HFF-Myc (cell line): ENCODE measurements at regions not wholly inside any gene's neighbourhood (a gene's known extent, or its start where the extent isn't known, plus 50 kb on each side); places are given as distances from the start of the nearest gene placed in this dataset.

Experiments
- DNase-seq: peaks from one replicate; pipeline ENCODE4 v3.0.0-alpha.2; 2011; ENCODE audit warnings: low read depth; ENCODE audit errors: extremely low read depth
- H3K4me3 ChIP-seq: replicated peaks from 2 replicates; pipeline ENCODE4 v1.5.1; 2011; ENCODE audit warnings: low read depth, mild to moderate bottlenecking, control low read depth, low read length
- TF ChIP-seq, protein P1 (sequence below): IDR thresholded peaks from 2 replicates; pipeline ENCODE4 v1.5.1; 2012; ENCODE audit warnings: mild to moderate bottlenecking, low read depth, low read length, control low read depth; ENCODE audit errors: missing control alignments

DNA sequence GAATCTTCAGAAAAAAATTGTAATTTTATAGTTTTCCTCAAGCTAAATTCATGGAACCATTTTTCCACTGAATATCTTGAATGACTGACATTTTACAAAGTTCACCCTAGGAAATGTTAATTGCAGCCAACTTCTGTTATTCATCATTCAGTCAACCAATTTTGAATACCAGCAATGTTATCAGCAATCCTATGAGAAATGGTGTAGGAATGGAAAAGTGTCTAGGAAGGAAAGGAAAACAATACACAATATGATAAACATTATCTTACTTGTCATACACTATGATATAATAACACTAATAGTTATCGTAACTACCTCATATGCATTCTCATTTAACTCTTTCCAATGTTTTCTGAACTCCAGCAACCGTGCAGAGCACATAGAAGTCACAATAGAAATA is 790.5 kb upstream of the LRRC4C start:
- H3K4me3 ChIP-seq, result no peak overlapping the region
- TF ChIP-seq, protein P1, sequence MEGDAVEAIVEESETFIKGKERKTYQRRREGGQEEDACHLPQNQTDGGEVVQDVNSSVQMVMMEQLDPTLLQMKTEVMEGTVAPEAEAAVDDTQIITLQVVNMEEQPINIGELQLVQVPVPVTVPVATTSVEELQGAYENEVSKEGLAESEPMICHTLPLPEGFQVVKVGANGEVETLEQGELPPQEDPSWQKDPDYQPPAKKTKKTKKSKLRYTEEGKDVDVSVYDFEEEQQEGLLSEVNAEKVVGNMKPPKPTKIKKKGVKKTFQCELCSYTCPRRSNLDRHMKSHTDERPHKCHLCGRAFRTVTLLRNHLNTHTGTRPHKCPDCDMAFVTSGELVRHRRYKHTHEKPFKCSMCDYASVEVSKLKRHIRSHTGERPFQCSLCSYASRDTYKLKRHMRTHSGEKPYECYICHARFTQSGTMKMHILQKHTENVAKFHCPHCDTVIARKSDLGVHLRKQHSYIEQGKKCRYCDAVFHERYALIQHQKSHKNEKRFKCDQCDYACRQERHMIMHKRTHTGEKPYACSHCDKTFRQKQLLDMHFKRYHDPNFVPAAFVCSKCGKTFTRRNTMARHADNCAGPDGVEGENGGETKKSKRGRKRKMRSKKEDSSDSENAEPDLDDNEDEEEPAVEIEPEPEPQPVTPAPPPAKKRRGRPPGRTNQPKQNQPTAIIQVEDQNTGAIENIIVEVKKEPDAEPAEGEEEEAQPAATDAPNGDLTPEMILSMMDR, result no peak
- DNase-seq, result no peak

DNA sequence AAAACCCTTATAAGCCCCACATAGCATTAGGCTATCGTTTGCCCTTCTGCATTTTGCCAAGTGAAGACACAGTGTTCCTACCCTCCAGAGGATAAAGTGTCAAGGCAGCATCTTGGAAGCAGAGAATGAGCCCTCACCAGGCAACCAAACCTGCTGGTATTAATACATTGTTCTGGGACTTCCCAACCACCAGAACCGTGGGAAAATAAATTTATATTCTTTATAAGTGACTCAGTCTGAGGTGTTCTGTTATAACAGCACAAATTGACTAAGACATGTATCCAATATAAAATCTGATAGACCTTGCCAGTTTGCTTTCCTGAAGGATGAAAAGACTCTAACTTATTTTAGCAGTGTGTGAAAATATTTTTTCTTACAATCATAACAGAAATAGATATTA is 792.5 kb upstream of the LRRC4C start:
- DNase-seq, result no peak
- TF ChIP-seq, protein P1, result no peak
- H3K4me3 ChIP-seq, result no peak overlapping the region

DNA sequence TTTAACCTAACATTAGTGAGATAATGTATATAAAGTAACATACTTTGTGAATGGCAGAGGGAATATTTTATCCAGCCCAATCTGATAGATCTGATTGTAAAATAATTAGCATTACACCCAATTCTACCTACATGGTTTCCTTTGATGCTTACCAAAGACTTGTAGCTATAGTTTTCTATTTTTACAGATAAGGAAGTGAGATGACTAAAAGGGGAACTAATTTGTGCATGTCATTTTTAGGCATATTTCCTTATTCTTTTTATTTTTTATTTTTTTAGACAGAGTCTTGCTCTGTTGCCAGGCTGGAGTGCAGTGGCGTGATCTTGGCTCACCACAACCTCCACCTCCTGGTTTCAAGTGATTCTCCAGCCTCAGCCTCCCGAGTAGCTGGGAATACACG is 793.7 kb upstream of the LRRC4C start:
- DNase-seq, result no peak
- H3K4me3 ChIP-seq, result no peak overlapping the region
- TF ChIP-seq, protein P1, result no peak

DNA sequence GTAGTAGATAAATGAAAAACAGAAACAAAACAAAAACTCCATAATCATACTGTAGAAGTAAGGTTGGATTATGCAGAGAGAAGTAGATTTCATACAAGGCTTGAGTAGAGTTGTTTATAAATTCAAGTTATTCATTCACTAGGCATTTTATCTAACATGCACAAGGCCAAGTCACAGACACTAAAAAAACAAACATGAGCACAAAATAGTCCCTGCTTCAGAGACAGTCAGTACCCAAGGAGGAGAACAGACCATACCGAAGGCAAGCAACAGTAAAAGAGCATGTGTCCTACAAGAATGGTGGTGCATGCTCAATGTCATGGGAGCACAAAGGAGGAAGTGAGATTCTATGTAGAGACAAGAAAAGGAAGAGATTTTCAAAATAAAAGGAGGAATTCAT is 796.5 kb upstream of the LRRC4C start:
- TF ChIP-seq, protein P1, result no peak
- no peak overlapping the region for H3K4me3 ChIP-seq
- no peak for DNase-seq

DNA sequence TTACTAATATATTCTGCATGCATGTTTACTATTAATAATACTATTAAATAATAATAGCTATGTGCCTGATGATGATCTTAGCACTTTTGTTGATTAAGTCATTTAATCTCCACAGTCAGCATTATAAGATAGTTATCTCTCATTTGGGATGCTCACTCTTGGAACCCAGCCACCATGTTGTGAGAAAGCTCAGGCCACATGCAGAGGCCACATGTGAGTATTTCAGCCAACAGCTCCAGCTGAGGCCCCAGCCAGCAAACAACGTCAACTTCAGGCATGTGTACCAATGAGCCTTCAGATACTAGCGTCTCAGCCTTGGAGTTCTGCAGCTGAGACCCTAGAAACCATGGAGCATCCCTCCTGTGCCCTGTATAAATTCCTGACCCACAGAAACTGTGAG is 798.1 kb upstream of the LRRC4C start:
- H3K4me3 ChIP-seq, result no peak overlapping the region
- TF ChIP-seq, protein P1, result no peak
- no peak for DNase-seq

DNA sequence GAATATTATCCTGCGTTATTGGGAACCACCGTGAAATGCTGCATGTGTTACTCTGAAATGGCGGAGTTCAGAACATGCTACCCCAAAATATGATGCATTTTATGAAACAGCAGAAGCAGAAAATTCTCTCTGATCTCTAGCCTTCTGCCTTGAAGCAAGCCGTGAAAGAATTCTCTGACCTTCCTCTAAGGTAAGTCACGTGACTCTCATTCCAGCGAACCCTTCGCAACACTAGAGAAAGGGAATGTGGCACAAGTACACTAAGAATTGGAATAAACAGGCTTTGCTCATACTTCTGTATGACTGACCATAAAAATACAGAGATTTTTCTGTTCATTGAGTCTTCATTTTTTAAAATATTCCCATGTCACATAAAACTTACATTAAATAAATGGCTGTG is 805.6 kb upstream of the LRRC4C start:
- TF ChIP-seq, protein P1, result no peak
- H3K4me3 ChIP-seq, result no peak overlapping the region
- DNase-seq, result no peak

DNA sequence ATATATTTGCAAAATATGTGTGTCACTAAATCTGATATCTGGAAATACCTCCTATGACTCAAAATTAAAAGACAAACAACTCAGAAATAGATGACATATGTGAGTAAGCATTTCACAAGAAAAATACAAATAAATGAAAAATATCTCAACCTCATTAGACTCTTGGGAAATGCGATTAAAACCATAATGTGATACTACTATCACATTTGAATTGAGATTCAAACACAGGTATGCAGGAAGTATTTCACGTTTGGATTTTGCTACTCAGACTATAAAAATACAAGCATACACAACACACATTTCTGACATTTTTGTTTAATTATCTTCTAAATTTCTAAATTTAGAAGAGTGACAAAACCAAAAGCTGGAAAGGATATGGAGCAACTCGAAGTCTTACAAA is 811.9 kb upstream of the LRRC4C start:
- H3K4me3 ChIP-seq, result no peak overlapping the region
- TF ChIP-seq, protein P1, result no peak
- no peak for DNase-seq
